Lower lobe of right lung (tissue), 2 donors: ENCODE measurements at regions not wholly inside any gene's neighbourhood (a gene's known extent, or its start where the extent isn't known, plus 50 kb on each side); places are given as distances from the start of the nearest gene placed in this dataset.
"Not testable (repeated sequence)": the region's sequence is repeated elsewhere in the genome, so short reads cannot be mapped to it uniquely, and the experiment has no call there.

Experiments used
- ATAC-seq, 2 donors: fragments of 200-7000 bp; cut with Tn5 transposase; one replicate each; pipeline ENCODE4 v1.9.1; 2020 to 2022; ENCODE audit warnings: mild to moderate bottlenecking in 2 of 2, moderate library complexity in 2 of 2
- DNase-seq: peaks from one replicate; pipeline ENCODE4 v3.0.0-alpha.2; 2020
- H3K27ac ChIP-seq: fragments of 200-600 bp; one replicate; pipeline ENCODE4 v1.8.0; 2022
- H3K27me3 ChIP-seq: fragments of 200-600 bp; one replicate; pipeline ENCODE4 v1.8.0; 2022; ENCODE audit warnings: low read depth
- H3K36me3 ChIP-seq: fragments of 200-600 bp; one replicate; pipeline ENCODE4 v1.8.0; 2022; ENCODE audit warnings: mild to moderate bottlenecking
- H3K4me1 ChIP-seq: fragments of 200-600 bp; one replicate; pipeline ENCODE4 v1.8.0; 2022
- H3K4me3 ChIP-seq: fragments of 200-600 bp; one replicate; pipeline ENCODE4 v1.8.0; 2022; ENCODE audit warnings: mild to moderate bottlenecking
- H3K9me3 ChIP-seq: fragments of 200-600 bp; one replicate; pipeline ENCODE4 v1.8.0; 2022
- intact Hi-C: fragments of 100-400 bp; cut with DNase I; formaldehyde crosslinking; loops from one replicate; pipeline ENCODE4 v1.11.0; 2022
- TF ChIP-seq, protein P1 (sequence below): fragments of 200-600 bp; IDR thresholded peaks from one replicate; pipeline ENCODE4 v1.8.0; 2022; ENCODE audit warnings: antibody characterized with exemption, mild to moderate bottlenecking
- donor health status: DM: no; HTN: yes; CAD: no; lungs with severe emphysema.

- H3K36me3 ChIP-seq = no peaks in the 10 kb centered on the region
- ATAC-seq = no peak
- no peak for DNase-seq
- no peaks in the 10 kb centered on the region for H3K27me3 ChIP-seq
- no peaks in the 10 kb centered on the region for H3K9me3 ChIP-seq
- TF ChIP-seq, protein P1, sequence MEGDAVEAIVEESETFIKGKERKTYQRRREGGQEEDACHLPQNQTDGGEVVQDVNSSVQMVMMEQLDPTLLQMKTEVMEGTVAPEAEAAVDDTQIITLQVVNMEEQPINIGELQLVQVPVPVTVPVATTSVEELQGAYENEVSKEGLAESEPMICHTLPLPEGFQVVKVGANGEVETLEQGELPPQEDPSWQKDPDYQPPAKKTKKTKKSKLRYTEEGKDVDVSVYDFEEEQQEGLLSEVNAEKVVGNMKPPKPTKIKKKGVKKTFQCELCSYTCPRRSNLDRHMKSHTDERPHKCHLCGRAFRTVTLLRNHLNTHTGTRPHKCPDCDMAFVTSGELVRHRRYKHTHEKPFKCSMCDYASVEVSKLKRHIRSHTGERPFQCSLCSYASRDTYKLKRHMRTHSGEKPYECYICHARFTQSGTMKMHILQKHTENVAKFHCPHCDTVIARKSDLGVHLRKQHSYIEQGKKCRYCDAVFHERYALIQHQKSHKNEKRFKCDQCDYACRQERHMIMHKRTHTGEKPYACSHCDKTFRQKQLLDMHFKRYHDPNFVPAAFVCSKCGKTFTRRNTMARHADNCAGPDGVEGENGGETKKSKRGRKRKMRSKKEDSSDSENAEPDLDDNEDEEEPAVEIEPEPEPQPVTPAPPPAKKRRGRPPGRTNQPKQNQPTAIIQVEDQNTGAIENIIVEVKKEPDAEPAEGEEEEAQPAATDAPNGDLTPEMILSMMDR = no peak
- H3K4me3 ChIP-seq = no peak overlapping the region
- H3K4me1 ChIP-seq = no peaks in the 10 kb centered on the region
- no peak overlapping the region for H3K27ac ChIP-seq
- intact Hi-C loops = no loop called here
Measured at GRCh38 chr6:23784301-23784919, 341.6 kb upstream of the NRSN1 start.

GRCh38 chr6:23790756-23791155 lies 335.3 kb upstream of the NRSN1 start:
- TF ChIP-seq, protein P1 = no peak
- ATAC-seq (no peak), DNase-seq (no peak)
- H3K27me3 ChIP-seq = no peaks in the 10 kb centered on the region
- intact Hi-C loops = no loop called here
- no peaks in the 10 kb centered on the region for H3K36me3 ChIP-seq
- H3K9me3 ChIP-seq = no peaks in the 10 kb centered on the region
- H3K4me3 ChIP-seq = no peak overlapping the region
- H3K4me1 ChIP-seq = no peaks in the 10 kb centered on the region
- no peak overlapping the region for H3K27ac ChIP-seq

DNA sequence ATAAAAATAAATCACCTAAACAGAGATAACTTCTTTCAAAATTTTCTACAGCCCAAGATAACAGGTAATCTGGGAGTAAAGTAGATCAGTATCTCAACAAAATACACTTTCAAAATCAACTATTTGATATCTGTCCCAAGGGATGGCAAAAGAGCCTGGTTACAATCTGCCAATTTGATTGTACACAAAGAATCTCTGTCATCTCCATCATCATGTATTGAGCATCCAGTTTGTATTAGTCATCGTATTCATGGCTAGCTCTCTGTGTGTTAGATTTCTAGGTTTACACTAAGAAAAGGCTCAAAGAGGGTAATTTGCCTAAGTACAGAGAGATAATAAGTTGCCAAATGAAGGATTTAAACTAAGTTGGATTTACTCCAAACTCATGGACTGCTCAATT lies 329.0 kb upstream of the NRSN1 start:
- Histone ChIP-seq H3K27me3 (no peaks in the 10 kb centered on the region), H3K27ac (no peak overlapping the region), H3K9me3 (no peaks in the 10 kb centered on the region), H3K36me3 (no peaks in the 10 kb centered on the region), H3K4me1 (no peaks in the 10 kb centered on the region), H3K4me3 (no peak overlapping the region)
- intact Hi-C loops = no loop called here
- no peak for ATAC-seq
- TF ChIP-seq, protein P1 = no peak
- DNase-seq = no peak

- H3K4me1 ChIP-seq, ATAC-seq, H3K4me3 ChIP-seq, H3K36me3 ChIP-seq, H3K27me3 ChIP-seq, H3K27ac ChIP-seq, H3K9me3 ChIP-seq, intact Hi-C loops: not testable (repeated sequence)
- peak; percentile 15 for DNase-seq
Measured at GRCh38 chr6:23804289-23804688, 321.7 kb upstream of the NRSN1 start.

DNA sequence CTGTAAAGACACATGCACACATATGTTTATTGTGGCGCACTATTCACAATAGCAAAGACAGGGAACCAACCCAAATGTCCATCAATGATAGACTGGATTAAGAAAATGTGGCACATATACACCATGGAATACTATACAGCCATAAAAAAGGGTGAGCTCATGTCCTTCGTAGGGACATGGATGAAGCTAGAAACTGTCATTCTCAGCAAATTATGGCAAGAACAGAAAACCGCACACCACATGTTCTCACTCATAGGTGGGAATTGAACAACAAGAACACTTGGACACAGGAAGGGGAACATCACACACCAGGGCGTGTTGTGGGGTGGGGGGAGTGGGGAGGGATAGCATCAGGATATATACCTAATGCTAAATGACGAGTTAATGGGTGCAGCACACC lies 304.9 kb upstream of the NRSN1 start:
- H3K36me3 ChIP-seq, H3K9me3 ChIP-seq, H3K4me1 ChIP-seq, H3K27ac ChIP-seq, ATAC-seq, intact Hi-C loops, DNase-seq, H3K27me3 ChIP-seq, H3K4me3 ChIP-seq: not testable (repeated sequence)

GRCh38 chr6:23823421-23823820 lies 302.6 kb upstream of the NRSN1 start:
- DNase-seq = no peak
- Histone ChIP-seq H3K9me3 (no peaks in the 10 kb centered on the region), H3K27me3 (no peaks in the 10 kb centered on the region), H3K36me3 (no peaks in the 10 kb centered on the region), H3K4me1 (no peaks in the 10 kb centered on the region), H3K27ac (no peak overlapping the region), H3K4me3 (no peak overlapping the region)
- TF ChIP-seq, protein P1 = no peak
- intact Hi-C loops = no loop called here
- ATAC-seq = no peak

DNA sequence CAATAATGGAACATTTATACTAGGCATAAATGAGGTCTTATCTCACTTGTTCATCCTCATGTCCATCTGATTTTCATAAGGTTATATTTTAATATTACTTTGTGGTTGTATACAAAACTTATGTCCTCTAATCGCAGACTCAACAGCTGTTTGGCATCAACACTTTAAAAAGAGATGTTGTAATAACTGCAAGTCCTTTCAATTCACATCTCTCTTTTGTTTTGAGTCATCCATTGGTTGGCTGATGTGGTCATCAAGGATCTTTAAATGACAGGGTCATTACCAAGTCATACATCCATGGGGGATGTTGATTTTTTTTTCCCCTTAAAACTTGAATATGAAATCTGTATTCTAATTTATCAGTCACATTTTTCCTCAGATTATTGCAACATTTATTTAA lies 299.4 kb upstream of the NRSN1 start:
- Histone ChIP-seq H3K4me3 (no peak overlapping the region), H3K36me3 (no peaks in the 10 kb centered on the region), H3K9me3 (no peaks in the 10 kb centered on the region), H3K4me1 (no peaks in the 10 kb centered on the region), H3K27me3 (no peaks in the 10 kb centered on the region), H3K27ac (no peak overlapping the region)
- TF ChIP-seq, protein P1 = no peak
- ATAC-seq (no peak), DNase-seq (no peak)
- intact Hi-C loops = no loop called here
